H1 (cell line): ENCODE measurements at regions not wholly inside any gene's neighbourhood (a gene's known extent, or its start where the extent isn't known, plus 50 kb on each side); places are given as distances from the start of the nearest gene placed in this dataset.

Experiments used
- ASH2L ChIP-seq: fragments of 200-600, 300-600 bp; sonication (generic); IDR thresholded peaks from one replicate; pipeline ENCODE4 v1.7.1; 2017; ENCODE audit warnings: low read length
- BACH1 ChIP-seq: IDR thresholded peaks from 2 replicates; pipeline ENCODE4 v1.6.1; 2012; ENCODE audit warnings: low read length, improper control_type of control experiment
- HDAC6 ChIP-seq: IDR thresholded peaks from one replicate; pipeline ENCODE4 v1.7.1; 2012; ENCODE audit warnings: low read depth, mild to moderate bottlenecking, inconsistent platforms, low read length, moderate library complexity
- JUND ChIP-seq: IDR thresholded peaks from 2 replicates; pipeline ENCODE4 v1.6.1; 2011; ENCODE audit warnings: mild to moderate bottlenecking, improper control_type of control experiment, low read length
- NRF1 ChIP-seq: IDR thresholded peaks from 2 replicates; pipeline ENCODE4 v1.6.1; 2011; ENCODE audit warnings: mild to moderate bottlenecking, low read depth, low read length, improper control_type of control experiment
- RFX5 ChIP-seq: IDR thresholded peaks from 2 replicates; pipeline ENCODE4 v1.6.1; 2011; ENCODE audit warnings: low read depth, low read length, improper control_type of control experiment, borderline replicate concordance
- SRF ChIP-seq: IDR thresholded peaks from 2 replicates; pipeline ENCODE4 v1.6.1; 2011; ENCODE audit warnings: mild to moderate bottlenecking, low read depth, low read length, moderate library complexity
- TAF1 ChIP-seq: IDR thresholded peaks from 2 replicates; pipeline ENCODE4 v1.6.1; 2011; ENCODE audit warnings: mild to moderate bottlenecking, low read depth, low read length
- TBP ChIP-seq: IDR thresholded peaks from 2 replicates; pipeline ENCODE4 v1.6.1; 2011; ENCODE audit warnings: low read depth, low read length, improper control_type of control experiment
- TF ChIP-seq, protein P1 (sequence below): fragments of 300-600 bp; sonication (generic); IDR thresholded peaks from 2 replicates; pipeline ENCODE4 v1.7.1; 2012; ENCODE audit warnings: low read length, moderate library complexity, mild to moderate bottlenecking, inconsistent platforms; ENCODE audit not compliant: insufficient replicate concordance
- TF ChIP-seq, protein P2 (sequence below): IDR thresholded peaks from 2 replicates; pipeline ENCODE4 v1.6.1; 2012; ENCODE audit warnings: inconsistent platforms

GRCh38 chr1:182215764-182216163 lies 154.3 kb upstream of the ZNF648 start (continued):
- TF ChIP-seq, protein P1, sequence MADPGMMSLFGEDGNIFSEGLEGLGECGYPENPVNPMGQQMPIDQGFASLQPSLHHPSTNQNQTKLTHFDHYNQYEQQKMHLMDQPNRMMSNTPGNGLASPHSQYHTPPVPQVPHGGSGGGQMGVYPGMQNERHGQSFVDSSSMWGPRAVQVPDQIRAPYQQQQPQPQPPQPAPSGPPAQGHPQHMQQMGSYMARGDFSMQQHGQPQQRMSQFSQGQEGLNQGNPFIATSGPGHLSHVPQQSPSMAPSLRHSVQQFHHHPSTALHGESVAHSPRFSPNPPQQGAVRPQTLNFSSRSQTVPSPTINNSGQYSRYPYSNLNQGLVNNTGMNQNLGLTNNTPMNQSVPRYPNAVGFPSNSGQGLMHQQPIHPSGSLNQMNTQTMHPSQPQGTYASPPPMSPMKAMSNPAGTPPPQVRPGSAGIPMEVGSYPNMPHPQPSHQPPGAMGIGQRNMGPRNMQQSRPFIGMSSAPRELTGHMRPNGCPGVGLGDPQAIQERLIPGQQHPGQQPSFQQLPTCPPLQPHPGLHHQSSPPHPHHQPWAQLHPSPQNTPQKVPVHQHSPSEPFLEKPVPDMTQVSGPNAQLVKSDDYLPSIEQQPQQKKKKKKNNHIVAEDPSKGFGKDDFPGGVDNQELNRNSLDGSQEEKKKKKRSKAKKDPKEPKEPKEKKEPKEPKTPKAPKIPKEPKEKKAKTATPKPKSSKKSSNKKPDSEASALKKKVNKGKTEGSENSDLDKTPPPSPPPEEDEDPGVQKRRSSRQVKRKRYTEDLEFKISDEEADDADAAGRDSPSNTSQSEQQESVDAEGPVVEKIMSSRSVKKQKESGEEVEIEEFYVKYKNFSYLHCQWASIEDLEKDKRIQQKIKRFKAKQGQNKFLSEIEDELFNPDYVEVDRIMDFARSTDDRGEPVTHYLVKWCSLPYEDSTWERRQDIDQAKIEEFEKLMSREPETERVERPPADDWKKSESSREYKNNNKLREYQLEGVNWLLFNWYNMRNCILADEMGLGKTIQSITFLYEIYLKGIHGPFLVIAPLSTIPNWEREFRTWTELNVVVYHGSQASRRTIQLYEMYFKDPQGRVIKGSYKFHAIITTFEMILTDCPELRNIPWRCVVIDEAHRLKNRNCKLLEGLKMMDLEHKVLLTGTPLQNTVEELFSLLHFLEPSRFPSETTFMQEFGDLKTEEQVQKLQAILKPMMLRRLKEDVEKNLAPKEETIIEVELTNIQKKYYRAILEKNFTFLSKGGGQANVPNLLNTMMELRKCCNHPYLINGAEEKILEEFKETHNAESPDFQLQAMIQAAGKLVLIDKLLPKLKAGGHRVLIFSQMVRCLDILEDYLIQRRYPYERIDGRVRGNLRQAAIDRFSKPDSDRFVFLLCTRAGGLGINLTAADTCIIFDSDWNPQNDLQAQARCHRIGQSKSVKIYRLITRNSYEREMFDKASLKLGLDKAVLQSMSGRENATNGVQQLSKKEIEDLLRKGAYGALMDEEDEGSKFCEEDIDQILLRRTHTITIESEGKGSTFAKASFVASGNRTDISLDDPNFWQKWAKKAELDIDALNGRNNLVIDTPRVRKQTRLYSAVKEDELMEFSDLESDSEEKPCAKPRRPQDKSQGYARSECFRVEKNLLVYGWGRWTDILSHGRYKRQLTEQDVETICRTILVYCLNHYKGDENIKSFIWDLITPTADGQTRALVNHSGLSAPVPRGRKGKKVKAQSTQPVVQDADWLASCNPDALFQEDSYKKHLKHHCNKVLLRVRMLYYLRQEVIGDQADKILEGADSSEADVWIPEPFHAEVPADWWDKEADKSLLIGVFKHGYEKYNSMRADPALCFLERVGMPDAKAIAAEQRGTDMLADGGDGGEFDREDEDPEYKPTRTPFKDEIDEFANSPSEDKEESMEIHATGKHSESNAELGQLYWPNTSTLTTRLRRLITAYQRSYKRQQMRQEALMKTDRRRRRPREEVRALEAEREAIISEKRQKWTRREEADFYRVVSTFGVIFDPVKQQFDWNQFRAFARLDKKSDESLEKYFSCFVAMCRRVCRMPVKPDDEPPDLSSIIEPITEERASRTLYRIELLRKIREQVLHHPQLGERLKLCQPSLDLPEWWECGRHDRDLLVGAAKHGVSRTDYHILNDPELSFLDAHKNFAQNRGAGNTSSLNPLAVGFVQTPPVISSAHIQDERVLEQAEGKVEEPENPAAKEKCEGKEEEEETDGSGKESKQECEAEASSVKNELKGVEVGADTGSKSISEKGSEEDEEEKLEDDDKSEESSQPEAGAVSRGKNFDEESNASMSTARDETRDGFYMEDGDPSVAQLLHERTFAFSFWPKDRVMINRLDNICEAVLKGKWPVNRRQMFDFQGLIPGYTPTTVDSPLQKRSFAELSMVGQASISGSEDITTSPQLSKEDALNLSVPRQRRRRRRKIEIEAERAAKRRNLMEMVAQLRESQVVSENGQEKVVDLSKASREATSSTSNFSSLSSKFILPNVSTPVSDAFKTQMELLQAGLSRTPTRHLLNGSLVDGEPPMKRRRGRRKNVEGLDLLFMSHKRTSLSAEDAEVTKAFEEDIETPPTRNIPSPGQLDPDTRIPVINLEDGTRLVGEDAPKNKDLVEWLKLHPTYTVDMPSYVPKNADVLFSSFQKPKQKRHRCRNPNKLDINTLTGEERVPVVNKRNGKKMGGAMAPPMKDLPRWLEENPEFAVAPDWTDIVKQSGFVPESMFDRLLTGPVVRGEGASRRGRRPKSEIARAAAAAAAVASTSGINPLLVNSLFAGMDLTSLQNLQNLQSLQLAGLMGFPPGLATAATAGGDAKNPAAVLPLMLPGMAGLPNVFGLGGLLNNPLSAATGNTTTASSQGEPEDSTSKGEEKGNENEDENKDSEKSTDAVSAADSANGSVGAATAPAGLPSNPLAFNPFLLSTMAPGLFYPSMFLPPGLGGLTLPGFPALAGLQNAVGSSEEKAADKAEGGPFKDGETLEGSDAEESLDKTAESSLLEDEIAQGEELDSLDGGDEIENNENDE, result no peak
- no peak for TF ChIP-seq HDAC6
- TF ChIP-seq, protein P2, sequence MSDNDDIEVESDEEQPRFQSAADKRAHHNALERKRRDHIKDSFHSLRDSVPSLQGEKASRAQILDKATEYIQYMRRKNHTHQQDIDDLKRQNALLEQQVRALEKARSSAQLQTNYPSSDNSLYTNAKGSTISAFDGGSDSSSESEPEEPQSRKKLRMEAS, result no peak
- TF ChIP-seq BACH1, result no peak
- TF ChIP-seq ASH2L, result no peak
- TF ChIP-seq SRF, result no peak
- TF ChIP-seq NRF1, result no peak
- TF ChIP-seq TAF1, result no peak
- TF ChIP-seq RFX5, result no peak
- no peak for TF ChIP-seq JUND
- TF ChIP-seq TBP, result no peak
- TF ChIP-seq, all 59 proteins: peak for 0
